GM21825 (cell line): ENCODE measurements at regions not wholly inside any gene's neighbourhood (a gene's known extent, or its start where the extent isn't known, plus 50 kb on each side); places are given as distances from the start of the nearest gene placed in this dataset.
"Not testable (repeated sequence)": the region's sequence is repeated elsewhere in the genome, so short reads cannot be mapped to it uniquely, and the experiment has no call there.

ENCODE experiments used
- ATAC-seq: cut with Tn5 transposase; IDR thresholded peaks from one replicate; pipeline ENCODE4 v1.9.1; 2021; ENCODE audit warnings: mild to moderate bottlenecking, moderate library complexity; ENCODE audit not compliant: unreplicated experiment

DNA sequence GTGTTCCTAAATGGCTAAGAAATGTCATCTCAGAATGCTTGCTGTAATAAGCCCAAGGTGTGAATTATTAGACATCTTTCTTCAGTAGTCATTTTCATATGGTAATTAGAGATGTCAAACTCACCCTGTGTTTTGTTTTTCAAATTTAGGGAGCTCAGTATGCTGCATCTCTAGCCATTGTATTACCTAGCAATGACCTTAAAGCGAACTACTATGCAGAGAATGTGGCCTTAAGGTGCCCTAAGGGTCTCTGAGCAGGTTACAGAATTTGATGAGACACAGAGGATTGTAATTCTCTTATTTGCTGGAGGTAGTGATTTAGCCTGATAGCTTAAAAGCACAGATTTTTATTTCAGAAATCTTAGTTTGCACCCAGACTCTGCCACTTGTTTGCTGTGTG, 1052.6 kb upstream of the DDX18 start:
- ATAC-seq: no peak

DNA sequence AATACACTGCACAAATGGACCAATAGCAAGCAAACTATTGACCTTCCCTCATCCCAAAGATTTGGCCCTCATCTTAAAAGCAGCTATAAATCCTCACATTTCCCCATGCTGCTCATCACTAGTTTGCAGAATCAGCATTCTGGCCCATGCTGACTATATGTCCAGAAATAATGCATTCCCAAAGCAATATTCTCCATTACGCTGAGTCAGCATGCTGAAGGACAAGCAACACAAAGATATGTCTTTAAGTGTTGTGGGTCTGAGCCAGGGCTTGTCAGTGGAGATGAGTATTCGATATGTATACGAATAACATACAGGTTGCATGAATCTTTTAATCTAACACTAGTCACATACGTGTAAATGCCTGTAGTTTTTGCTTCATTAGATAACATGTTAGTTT, 1045.0 kb upstream of the DDX18 start:
- no peak for ATAC-seq

DNA sequence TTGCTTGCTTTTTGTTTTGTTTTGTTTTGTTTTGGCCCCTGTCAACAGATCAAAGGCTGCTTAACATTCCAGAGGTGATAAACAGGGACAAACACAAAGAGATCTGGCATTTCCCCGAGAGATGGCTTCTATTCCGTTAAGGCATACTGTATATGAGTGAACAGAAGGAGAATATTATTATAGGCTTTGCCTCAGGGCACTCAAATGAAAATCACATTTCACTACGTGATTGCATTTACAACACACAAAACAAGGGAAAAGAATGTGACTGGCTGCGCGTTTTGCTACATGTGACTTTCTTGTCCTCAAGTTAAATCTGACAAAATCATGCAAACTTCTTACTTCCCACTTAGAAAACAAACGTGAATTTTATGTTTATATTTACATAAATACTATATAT, 1037.9 kb upstream of the DDX18 start:
- ATAC-seq: no peak

DNA sequence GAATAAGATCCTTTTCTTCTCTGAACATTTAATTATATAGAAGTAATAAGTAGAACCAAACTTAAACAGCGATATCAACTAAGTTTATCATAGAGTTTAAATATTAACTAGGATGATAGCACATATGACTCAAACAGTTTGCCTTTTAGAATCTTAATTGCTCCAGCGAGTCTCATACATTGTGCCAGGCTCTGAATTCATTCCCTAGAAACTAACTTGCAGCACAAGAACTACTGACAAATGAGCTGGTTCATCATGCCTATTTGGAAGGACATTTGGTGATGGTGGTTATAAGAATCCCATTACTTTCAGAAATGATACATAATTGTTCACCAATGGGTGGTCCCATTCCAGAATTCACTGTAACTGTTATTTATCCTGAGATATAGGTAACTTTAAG, 1026.6 kb upstream of the DDX18 start:
- ATAC-seq: no peak

DNA sequence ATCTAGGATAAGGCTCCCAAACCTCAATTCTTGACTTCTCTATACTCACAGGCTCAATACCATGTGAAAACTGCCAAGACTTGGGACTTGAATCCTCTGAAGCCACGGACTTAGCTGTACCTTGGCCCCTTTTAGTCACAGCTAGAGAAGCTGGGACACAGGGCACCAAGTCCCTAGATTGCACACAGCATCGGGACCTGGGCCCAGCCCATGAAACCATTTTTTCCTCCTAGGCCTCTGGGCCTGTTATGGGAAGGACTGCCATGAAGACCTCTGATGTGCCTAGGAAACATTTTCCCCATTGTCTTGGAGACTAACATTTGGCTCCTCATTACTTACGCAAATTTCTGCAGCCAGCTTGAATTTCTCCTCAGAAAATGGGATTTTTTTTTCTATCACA, 1011.8 kb upstream of the DDX18 start:
- no peak for ATAC-seq

DNA sequence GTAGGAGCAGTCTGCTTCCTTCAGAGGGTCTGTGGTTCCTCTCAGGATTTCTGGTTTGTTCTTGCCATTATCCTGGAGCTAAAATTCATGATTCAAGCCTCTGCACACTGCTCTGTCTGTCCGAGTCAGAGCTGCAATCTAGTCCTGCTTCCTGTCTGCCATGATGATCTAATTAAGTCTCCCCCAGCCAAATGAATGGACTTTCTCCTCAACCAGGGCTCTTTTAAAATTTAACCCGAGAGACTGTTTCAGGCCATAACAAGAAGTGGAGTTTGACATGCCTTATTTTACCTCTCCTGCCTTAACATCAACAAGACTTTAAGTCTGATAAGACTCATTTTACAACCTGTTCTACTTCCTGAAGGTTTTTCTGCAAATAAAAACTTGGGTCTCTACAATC, 1009.6 kb upstream of the DDX18 start:
- no peak for ATAC-seq

DNA sequence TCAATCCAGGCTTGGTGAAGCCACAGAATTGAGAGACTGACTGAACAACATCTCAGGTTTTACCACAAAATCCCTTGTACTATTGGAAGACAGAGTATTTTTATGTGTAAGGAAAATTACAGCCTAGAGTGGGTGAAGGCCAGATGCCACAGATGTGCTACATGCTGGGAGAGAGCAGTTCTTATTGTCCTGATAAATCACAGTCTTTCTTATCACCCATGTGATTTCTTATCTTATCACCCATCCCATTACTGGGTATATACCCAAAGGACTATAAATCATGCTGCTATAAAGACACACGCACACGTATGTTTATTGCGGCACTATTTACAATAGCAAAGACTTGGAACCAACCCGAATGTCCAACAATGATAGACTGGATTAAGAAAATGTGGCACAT, 1008.0 kb upstream of the DDX18 start:
- ATAC-seq: not testable (repeated sequence)

DNA sequence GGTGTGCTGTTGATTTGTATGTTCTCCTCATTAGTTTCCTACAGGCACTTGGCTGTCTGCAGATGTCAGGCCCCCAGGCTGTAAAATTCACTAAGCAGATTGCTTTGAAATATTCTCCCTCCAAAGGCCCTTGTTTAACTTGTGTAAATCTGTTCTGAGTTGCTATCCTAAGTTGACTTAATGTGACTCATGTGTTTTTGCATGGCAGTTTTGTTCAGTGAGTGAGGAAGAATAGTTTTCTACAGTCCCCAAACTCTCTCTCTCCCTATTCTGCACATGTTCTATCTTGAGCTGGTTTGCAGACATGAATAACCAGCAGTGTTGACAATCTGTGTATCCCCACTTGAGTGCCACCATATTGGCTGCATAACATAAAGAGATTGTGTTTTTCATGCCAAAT, 1005.4 kb upstream of the DDX18 start:
- no peak for ATAC-seq

DNA sequence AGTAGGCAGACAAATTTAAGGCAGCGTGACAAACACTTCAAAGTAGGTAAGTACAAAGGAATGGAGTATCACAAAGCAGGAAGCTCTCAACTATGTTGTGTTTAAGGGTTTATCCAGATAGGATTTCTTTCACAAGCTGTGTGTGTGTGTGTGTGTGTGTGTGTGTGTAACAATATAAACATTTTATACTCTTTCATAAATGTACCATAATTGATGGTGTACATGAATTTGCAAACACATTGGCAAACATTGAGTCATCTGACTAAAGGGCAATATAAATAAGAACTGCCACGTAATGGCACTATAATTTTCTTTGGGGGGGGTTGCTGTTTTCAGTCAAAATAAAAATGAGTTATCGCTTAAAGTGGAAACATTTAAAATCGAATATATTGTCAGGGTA, 1004.4 kb upstream of the DDX18 start:
- ATAC-seq: no peak

DNA sequence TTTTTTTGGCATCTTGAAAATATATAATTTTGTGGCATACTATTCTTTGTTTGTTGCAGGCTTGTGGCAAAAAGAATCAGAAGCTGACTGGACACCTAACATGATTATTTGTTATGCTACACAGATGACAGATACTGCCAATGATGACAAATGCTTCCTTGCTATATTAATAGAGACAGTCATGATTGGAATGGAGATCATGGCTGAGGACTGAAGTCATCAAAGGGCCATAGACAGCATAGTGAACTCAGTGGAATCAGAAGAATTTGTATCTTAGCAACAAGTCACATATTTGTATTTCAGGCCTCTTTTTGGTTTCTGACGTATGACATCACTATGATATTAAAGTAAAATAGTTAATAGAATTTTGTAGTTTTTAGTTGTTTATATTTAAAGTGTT, 1003.8 kb upstream of the DDX18 start:
- ATAC-seq: no peak

DNA sequence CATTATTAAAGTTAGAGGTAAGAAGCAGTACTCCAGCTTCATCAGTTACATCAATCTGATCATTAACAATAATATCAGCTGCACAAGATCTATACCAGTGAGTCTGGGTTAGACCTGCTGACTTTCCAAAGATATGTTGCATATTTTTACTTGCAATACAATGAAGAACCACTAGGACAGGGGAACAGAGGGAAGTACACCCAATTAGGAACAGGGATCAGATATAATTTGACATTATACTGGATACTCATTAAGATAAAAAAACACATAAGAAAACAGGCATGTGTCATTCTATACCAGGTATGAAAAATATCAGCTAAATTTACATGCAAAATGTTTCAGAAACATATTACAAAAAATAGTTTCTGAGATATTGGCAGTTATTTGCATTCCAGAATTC, 995.1 kb upstream of the DDX18 start:
- no peak for ATAC-seq

DNA sequence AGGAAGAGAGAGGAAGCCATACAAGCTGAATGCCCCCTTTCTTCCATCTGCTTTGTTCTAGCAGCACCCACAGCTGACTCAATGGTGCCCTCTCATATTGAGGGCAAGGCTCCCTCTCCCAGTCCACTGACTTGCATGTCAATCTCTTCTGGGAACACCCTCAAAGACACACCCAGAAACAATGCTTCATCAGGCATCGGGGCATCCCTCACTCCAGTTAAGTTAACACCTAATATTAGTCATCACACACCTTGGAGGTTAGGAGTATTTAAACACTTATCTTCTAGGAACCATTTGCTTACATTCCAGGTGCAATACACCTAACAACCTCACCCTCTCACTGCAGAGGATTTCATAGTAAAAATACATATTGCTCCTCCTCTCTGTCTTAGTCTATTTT, 993.5 kb upstream of the DDX18 start:
- no peak for ATAC-seq

DNA sequence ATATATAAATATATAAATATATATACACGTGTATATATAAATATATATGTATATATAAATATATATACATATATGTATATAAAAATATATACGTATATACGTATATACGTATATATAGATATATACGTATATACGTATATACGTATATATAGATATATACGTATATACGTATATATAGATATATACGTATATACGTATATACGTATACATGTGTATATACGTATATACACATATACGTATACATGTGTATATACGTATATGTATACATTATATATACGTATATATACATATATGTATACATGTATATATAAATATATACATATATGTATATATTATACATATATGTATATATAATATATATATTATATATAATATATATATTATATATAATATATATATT, 984.9 kb upstream of the DDX18 start:
- ATAC-seq: not testable (repeated sequence)

DNA sequence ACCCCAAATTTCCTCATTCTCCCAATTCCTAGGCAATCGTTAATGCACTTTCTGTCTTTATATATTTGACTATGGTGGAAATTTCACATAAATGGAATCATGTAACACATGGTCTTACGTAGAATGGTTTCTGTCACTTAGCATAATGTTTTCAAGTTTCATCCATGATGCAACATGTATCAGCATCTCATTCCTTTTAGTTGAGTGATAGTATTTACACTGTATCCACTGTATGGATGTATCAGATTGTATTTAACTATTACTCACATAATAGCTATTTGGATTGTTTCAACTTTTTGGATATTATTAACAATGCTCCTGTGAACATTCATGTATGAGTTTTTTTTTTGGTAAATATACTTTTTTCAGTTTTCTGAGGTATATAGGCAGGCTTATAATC, 982.3 kb upstream of the DDX18 start:
- no peak for ATAC-seq

DNA sequence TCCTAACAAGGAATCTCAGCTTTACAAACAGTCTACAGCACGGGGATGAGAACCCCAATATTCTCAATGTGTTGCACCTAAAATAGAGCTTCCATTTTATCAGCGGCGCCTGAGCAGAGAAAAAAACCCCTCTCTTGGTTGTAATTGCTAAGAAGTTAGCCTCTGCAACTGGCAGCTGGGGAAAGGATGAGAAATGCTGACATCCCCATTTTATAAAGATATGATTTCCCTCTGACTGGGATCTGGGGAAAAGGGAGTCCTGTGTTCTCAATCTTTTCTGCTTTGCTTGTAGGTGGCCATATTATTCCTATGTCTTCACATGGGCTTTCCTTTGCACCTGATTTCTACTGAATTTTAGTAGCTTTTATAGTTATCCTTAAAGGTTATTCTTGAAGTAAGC, 981.4 kb upstream of the DDX18 start:
- no peak for ATAC-seq

DNA sequence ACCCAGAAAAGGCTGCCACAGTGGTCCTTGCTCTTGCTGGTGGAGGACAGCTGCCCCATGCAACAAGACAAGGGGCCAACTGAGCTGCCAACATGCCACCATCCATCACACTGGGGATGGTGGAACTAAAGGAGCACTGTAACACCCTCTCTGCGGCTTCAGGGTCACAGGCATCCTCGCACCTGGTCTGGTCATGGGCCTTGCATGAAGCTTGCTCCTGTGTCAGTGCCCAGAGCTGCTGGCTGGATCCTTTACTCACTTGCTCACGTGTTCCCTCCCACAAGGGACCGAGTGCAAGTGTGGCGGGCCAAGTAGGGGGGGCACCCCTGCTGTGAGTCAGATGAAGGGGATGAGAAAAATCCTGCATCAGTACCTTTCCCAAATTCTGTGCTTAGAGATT, 972.3 kb upstream of the DDX18 start:
- ATAC-seq: no peak

DNA sequence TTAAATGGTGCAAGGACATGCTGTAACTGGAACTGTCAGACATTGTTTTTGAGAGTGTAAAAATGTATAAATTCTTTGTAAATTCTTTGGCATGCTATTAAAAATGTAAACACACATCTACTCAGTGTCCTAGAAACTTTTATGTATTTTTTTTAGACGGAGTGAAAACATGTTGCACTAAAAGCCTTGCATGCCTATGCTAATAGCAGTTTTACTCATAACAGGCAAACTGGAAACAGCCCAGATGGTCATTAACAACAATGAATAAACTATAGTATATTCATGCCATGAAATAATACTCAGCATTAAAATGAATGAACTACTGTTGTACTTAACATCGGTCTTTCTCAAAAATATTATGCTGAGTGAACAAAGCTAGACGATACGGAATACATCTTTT, 954.8 kb upstream of the DDX18 start:
- no peak for ATAC-seq

DNA sequence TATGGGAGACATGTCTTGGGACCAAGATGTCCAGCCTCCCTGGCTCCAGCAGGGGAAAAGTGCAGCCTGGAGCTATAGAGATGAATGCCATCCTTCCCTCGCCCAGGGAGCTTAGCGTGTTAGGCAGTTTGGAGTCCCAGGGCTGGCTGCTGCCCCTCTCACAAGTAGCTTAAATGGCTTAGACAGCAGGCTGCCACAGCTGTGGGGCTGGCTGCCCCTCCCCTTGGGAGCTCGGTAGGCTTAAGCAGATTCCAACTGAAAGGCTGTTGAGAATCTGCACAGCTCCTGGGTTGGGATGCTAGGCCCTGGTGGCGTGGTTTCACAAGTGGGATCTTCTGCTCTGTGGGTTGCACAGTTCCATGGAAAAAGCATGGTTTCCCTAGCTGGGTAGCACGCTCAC, 940.5 kb upstream of the DDX18 start:
- no peak for ATAC-seq

DNA sequence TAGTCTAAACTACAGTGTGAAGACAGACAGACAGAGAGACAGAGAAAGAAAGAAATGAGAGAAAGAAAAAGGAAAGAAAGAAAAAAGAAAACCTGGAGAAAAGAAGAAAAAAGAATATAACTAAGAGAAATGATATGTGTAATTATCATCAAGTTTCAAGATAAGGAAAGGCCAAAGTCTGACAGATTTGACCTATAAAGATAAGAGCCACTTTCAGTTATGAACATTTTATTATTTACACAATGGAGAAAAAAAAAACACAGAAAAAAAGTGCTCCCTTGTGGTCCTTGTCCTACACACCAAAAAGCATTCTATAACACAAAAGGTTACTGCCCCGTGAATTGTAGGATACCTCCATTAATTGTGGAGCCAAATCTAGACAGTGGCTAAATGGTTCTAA, 937.2 kb upstream of the DDX18 start:
- no peak for ATAC-seq

DNA sequence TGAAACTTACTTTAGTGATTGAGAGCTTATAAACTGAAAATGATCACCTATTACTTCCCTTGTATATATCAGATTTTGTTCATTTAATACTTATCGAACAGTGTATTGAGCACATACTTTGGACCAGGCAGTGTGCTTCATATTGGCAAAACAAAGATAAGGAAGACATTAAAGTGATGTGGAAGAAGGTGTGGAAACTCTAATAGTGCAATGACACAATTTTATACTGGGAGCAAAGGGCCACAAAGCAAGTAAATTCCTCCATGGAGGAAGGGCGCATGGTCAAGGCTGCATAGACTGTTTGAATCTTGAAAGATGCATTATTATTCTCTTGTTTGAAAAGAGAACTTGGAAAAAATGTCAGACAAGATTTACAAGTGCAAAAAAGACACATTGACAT, 936.5 kb upstream of the DDX18 start:
- ATAC-seq: no peak

DNA sequence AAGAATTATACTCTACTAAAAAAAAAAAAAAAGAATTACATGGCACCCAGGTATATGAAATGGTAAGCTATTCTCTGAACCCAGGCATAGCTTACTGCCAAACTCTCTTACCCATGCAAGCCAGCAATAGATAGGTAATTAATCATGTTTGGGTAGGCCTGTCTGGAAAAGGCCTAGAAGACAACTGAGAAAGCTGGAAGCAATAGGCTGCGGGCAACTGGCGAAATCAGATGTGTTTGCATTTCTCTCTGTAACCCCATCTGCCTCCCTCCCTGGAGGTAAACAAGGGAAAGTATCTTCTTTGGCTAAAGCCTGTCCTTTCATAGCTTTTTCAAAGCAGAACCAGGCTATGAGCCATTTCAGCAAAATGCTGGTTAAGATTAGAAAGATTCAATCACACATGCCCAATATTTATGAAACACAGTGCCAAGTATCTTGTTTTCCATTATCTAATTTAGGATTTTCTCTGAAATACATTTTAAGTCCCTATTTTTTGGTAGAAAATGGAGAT, 934.8 kb upstream of the DDX18 start:
- no peak for ATAC-seq

DNA sequence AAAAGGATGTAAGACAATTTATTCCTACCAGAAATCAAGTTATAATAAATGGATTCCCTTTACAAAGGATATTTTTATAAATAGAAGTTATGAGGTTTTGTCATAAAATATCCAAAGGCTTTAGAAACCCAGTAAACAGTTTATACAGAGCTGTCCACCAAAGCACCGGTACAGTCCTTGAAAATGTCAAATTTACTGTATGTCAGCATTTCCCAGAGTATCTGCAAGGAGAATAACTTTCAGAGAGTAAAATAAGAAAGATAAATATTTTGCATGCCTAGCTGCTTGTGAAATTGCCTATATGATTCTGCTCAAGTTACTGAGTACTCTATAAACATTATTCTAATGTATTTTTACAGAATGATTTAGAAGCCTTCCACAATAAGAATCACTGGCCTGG, 923.3 kb upstream of the DDX18 start:
- no peak for ATAC-seq

DNA sequence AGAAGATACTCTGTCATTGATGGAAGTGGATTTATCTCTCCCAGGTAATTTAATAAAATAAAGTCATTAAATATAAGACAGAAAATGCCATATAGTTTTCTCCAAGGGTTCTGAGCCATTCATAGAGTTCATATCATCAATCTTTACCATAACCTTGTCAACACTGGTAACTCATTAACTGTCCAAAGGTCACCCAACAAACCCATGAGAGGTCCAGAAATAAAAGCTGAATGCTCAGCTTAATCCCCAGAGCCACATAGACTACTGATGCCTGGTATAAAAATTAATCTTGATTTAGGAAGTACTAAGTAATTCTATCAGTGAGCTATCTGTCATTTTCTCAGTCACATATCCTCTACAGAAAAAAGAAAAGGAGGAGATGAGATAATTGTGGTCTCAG, 903.0 kb upstream of the DDX18 start:
- no peak for ATAC-seq

DNA sequence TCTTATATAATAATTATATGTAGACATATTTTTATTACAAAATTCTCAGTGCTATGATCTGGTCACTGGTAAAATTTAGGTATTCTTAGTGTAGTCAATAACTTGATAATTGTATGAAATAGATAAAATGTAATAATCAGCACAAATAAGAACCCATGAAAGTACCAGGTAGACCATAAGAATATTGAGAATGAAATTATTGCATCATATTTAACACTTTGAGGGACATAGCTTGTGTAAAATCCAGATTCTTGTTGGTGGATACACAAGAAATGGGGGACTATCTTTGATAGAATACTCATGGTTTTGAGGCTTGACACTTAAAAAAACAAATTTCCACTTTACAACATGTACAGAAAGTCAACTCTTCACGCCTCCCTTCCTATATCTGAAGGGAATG, 898.8 kb upstream of the DDX18 start:
- ATAC-seq: no peak
